Activated CD8-positive, alpha-beta memory T cell treated with anti-CD3 and anti-CD28 coated beads, Interleukin-2, amount 50 U/mL, for 24 hours (primary cell): ENCODE measurements at regions not wholly inside any gene's neighbourhood (a gene's known extent, or its start where the extent isn't known, plus 50 kb on each side); places are given as distances from the start of the nearest gene placed in this dataset.

ENCODE experiments used
- DNase-seq: peaks from one replicate; pipeline ENCODE4 v3.0.0-alpha.2; 2020; ENCODE audit errors: extremely low read depth

DNA sequence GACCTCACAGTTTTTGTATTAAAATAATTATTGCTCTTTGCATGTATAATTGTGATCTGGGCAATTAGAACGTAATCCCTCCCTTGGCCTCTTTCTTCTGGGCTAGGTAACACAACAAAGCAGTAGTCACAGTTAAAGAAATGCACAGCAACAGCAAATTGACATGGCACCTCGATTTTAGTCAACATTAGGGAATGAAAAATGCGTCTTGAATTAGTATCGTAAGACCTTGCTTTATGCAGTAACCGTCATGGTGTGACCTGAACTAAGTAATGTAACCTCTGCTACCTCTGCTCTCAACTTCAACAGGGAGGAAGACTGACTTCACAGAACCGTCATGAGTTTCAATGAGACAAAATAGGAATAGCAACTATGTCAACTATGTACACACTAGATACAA, 265.4 kb upstream of the MAF start:
- DNase-seq: no peak

DNA sequence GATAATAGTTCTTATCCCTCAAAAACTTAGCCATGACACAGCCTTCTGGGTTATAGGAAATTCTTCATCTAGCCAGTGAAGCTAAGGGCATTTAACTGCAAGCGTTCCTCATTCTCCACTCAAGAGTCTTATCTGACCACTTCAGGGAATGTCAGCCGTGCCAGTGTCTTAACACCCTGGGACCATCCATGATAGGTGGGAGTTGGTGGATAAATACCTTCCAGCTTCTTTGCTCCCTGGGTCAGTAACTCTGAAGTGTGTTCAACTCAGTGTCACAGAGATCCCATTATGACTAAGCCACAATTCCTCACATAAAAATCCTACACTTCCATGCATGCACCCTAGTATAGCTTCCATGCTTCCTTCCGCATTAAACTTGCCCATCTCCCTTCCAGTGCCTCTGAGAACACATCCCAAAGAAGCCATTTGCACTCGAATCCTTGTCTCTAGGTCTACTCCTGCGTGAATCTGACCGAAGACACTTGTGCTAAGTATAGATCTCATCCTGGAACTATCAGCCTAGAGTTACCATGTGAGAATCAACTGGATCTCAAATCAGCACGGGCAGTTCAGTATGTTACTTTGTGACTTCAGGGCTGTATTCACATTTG, 264.3 kb upstream of the MAF start:
- no peak for DNase-seq

DNA sequence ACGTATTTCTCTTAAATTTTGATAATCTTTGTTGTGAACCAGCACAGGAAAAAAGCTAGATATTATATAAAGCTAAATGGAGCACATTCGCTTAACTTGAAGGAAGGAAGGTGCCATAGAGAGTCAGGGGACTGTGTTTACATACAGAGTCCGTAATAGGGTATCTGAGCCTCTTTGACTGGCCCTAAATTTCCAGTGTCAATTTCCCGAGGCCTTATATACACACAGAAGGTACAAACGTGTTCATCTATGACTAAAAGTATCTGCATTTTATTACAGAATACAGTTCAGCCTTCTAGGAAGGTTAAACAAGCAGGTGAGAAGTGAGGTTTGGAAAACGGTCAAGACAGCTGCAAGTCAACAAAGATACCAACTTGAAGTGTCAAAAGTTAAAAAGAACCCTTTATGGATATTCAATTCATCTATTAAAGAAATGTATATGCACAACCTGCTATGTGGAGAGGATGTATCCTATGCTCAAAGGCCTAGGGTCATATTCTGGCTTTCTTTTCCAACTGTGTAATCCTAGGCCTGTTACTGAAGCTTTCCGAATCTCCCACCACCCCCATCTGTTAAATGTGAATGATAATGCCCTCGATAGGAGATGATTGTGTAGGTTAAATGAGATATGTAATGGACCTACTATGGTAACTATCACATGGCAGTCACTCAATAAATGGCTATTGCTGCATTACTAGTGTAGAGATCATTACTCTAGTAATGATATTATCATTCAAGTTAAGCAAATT, 263.7 kb upstream of the MAF start:
- no peak for DNase-seq

DNA sequence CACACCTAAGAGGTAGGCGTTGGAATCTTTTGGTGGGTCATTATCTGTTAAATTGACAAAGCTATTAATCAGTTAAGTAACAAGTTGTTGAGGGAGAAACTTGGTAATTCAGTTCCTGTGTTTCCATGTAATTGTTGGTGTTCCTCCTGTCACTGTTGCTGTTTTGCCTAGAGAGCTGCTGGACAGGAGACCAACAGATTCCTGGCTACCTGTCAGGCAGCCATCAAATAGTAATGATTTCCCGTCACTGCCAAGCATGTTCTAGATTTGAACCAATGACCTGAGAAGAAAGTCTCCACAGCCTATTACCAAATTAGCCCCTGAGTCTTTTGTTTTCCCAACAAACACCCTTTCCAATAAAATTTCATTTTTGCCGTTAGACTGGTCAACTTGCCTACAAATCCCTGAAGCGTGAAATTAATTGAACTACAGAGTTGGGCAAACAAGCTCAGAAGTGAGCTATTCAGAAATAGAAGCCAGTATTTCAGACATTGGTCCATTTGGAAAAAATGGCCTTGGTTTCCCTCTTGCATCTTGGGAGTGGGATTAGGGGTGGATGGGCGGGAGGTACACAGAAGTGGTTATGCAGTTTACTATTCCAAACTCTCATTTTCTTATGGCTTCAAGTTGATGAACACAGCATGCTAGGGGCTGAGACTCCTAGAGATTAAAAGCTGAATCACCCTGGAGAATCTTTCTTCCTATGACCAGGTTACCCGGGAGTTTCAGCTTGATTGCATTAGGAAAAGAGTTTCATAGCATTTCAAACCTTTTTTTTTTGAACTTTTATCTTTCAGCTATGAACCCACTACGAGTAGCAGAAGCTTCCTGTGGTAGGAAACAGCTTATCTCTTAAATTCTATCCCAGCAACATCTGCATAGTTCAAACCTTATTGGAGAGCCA, 262.8 kb upstream of the MAF start:
- DNase-seq: no peak

DNA sequence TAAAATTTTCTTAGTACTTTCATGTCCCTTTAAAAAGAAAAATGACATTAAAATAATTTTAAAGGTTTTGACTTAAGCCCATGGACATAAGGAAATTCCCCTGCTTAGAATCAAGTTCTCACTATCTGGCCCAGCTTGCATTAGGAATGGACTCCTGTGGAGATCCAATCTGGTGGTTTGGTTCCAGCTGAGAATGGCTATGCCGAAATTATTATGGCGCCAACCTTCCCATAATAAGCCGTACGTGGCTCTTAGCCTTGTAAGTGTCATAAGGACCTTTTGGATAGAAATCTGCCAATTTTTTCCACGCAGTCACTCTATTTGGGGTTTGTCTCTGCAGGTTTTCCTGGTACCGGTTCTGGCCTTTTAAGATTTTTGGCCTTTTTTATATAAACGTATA, 262.1 kb upstream of the MAF start:
- no peak for DNase-seq

DNA sequence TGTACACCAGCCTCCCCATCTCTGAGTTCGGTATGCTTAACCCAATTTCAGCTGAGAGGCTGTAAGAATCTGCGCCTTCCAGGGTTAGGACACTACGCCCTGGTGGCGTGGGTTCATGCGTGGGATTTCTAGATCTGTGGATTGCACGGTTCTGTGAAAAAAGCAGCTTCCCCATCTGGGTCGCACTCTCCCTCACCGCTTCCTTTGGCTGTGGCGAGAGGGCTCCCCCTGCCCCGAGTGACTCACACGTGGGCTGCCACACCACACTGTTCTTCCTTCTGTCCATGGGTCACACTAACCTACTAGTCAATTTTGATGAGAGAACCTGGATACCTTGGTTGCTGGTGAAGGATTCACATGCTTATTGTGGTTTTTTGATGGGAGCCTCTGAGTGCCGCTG, 256.0 kb upstream of the MAF start:
- no peak for DNase-seq

DNA sequence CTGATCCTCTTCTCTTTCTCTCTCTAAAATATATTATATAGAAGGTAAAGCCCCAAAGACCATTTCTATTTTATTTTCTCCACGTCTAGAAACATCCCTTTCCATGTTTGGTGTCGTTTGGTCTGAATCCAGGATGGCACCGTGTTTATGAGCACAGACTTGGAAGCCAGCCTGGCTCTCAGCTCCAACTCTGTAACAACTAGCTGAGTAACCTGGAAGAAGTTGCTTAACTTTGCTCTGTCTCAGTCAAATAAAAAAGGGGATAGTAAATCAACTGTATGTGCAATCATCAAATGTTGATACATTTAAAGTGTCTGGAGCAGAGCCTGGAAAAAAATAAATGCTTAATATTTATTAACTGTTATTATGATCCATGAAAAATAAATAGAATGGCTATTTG, 249.8 kb upstream of the MAF start:
- no peak for DNase-seq

DNA sequence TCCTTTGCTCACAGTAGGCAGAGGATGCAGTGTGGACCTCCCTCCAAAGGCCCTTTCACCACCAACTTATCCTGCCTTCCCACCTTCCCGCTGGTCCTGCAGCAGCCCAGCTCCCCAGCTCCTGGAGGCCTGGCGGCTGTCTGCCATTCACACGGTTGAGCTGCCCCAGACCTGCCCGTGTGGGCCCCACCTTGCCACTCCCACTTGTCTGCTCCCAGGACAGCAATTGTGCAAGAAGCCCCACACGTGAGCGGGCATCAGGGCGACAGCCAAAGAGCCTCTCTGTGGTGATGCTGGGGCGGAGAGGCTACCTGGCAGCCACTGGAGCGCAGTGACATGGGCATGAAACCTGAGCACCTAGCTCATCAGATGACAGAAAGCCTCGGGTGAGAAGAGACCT, 248.6 kb upstream of the MAF start:
- DNase-seq: no peak

DNA sequence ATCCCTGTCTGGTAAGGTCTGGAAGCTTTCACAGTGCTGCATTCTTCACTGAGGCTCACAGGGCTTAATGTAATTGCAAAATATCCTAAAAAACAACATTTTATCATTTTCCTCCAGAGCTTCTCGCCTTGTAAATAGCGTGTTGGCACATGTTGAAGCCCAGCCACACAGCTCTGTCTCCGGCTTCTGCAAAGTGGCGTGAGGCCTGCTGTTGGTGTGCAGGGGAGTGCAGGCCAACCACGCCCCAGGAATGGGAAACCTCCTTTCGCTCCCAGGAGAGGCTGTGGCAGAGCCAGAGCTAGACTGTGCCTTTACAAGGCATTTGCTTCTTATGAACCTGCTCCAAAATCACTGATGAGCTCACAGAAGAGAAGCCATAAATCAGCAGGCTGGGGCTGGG, 248.2 kb upstream of the MAF start:
- no peak for DNase-seq

DNA sequence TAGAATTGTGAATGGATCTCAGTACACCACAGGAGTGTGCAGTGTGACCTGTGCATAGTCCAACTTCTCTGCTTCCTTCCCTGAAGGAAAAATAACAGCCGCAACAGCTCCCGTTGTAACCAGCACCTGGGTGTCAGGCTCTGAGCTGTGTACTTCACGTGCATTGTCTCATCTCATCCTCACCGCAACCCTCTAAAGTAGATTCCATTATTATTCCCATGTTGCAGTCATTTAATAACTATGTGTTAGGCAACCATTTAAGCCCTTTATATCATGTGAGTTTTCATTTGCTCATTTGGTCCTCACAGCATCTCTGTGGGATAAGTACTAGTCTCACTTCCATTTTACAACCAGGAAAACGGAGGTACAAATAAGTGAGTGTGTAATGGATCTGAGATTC, 247.0 kb upstream of the MAF start:
- DNase-seq: no peak

DNA sequence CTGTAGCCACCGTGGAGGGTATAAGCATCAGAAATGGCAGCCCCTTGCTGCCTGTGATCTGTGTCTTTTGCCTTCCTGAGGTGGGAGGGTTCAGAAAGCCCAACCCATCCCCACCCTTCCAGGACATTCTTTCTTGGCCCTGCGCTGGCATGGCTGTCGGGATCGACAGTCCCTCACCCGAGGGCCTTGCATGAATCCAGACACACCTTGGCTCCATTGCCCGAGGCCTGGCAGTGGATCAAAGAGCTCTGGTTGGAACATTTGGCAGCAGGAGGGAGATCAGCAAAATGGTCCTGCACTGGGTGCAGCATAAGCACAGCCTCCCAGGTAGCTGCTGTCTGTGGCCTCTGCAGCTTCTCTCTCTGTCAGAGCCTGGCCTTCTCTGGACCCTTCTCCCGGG, 246.6 kb upstream of the MAF start:
- DNase-seq: no peak

DNA sequence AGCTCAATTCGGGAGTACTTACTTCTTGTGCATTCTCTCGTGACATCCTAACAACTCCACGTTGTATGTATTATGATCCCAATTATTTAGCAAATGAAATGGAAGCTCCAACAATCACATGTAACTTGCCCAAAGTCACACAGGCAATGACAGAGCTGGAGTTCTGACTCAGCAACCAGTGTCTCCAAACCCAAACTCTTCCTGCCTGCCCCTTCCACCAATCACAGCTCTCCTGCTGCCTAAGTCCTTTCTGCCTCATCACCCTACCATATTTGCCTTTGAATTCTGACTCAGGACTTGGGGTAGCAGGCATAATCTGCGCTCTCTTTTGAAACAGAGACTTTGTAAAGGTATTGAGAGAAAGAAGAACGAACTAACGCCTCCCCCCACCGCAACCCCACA, 245.2 kb upstream of the MAF start:
- no peak for DNase-seq

DNA sequence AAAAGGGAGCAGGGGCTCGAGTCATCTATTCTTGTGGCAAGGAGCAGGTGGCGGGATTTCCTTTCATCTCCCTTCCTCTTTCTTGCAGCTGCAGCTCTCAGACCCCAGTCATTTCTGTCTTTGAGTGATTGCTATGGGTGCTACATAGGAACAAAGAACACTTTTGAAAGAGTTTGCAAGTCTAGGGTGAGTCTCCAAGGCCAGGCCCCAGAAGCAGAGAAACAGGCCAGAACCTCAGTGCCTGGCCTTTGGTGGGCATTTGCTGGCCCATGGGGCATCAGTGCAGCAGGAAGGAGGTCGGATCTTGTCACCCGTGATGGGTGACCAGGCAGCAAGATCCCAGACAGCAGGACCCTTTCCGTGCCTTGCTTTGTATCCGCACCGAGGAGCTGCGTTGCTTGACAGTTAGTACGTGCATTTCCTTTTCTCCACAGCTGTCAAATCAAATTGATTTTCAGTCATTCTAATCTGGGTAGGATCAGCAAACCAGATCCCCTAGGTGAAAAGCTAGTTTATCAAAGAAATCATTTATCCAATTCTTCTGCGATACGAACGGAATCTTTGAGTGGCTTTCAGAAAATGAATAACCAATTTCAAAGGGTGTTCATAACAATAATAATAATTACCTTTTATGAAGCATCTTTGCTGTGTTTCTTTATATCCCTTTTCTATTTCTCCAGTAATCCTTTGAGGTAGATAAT, 244.6 kb upstream of the MAF start:
- DNase-seq: no peak

DNA sequence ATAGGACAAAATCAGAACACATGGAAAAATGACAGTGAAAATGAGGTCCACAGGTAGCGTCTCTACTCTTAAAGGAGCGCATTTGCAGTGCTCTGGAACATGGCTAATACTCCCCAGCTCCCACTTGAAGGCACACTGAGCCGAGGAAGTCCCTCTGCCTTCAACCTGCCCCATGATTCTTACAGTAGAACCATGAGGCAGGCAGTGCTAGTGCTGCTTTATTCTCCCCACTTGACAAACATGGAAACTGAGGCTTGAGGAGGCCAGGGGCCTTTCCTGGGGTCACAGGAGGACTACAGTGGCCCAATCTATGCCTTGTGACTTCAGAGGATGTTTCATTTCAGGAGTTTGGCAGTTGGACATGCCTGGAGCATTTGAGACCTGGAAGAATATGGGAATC, 244.1 kb upstream of the MAF start:
- DNase-seq: no peak

DNA sequence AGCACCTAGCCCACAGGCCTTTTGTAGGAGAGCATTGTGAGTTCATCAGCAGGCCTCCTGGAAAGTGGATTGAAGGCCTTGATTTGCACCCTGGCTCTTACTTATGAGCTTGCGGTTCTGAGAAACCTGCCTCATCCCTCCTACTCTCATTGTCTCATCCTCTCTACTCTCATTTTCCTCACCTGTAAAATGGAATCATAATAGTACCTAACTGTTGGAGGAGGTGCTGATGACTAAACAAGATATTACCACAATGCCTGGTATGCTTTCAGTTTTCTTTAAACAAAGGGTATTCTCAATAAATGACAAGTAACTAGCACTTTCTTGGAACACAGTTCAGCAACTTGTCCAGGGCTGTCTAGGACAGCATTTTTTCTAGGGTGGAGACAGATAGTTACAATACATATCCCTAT, 243.1 kb upstream of the MAF start:
- no peak for DNase-seq

DNA sequence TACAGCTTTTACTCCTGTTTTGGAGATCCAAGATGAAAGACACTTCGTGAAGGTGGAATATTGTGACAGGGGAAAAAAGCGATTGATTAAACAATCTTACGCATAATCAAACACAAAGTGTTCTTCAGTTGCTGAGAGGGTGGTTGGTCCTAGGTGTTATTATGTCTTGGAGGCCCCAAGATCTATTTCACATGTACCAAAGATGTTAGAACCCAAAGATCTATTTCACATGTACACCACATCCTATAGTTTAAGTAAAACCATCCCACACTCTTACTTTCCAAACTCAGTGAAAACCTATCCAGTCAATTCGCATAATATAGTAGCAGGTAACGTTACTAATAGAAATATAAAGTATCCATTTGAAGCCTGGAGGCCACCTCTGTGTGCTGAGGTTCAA, 242.6 kb upstream of the MAF start:
- DNase-seq: no peak

DNA sequence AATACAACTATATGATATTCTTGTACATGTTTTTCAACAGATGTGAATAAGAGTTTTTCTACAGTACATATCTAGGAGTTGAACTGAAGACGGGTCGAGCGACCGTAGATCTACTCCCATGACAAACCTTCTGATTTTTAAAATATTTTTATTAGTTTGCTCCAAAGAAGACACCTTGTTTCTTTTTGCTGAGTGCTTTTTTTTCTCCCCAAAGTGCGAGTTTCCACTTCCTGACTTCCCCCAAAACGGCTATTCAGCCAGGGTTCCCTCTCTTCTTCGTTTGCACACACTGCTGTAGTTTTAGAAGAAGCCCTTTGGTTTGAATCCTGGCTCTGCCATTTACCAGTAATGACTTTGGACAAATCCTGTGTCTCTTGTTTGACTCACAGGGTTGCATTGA, 241.7 kb upstream of the MAF start:
- DNase-seq: no peak

DNA sequence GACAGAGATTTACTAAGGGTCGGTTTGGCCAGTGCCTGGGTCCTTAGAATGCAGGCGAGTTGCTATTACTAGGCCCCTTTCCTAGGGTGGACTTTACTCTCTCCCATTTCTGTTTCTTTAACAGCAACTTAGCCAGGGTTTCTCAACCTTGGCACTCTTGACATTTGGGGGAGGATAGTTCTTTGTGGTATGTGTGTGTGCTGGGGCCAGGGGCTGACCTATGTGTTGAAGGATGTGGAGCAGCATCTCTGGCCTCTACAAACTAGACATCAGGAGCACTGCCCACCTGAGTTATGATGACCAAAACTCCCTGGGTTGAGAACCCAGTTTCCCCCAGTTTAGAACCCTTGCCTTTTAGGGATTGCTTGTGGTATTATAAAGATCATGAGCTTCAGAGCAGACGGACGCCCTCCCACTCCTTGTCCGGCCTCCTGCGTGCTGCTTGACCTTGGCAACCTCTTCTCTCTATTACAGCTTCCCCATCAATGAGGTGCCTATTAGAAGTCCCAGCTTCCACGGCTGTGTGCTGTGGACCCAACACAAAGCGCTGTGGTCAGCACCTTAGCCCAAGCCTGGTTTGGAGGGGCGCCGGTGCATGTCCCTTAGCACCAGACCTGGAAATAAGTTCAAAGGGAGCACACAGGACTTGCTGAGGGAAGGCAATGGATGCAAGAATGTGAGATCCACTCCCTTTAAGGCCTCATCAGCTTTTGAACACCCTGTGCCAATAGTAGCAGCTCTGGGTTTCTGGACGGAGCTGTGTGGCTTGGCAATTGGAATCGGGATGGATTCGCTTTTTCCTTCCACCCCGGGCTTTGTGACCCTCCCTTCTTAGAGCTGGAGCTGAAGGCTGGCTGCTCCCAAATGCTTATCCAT, 239.2 kb upstream of the MAF start:
- DNase-seq: no peak

DNA sequence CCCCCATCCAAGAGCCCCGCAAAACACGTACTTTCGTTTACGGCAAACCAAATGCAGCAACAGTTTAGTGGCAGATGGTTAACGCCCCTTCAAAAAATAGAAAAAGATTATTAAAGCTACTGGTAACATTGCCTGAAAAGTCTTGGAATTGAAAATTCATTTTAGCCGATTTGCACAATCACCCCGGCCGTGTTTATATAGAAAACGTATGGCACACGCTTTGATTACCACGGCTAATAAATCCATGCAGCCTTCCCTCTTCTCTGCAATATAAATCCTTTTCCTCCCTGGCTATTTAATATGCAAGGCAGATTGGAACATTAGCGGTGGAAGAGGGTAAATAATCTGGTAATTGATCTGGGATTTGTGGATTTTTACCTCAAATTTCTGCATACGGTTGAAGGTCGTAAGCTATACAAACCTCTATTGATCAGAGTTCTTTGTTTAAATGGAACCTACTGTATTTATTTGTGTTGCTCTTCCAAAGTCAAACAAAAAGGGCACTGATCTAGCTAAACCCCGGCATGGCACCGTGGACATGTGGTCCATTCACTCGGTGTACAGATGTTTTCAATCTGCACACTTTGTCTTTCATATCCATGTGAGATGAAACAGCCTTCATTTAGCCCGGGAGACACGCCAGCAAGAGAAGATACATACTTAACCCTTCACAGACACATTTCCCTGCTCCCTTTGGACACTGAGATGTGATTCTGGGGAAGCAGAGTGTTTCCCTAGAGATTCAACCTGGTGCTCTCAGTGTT, 238.1 kb upstream of the MAF start:
- DNase-seq: no peak

DNA sequence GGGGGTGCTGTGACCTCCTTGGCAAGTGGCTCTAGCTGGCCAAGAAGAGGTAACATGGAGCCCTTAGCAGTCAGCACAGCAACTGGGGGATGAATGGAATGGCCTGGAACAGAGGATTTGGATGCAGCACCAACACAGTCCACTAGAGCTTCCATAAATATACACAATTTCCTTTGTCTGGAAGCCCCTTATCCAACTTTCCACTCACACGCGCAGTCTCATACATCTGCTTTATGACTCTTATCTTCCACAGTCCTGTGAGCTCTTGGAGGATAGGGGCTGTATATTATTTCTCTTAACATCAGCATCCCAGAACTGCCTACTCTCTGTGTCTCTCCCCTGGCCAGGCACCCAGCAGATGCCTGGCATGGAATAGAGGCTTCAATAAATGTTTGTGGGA, 235.6 kb upstream of the MAF start:
- no peak for DNase-seq

DNA sequence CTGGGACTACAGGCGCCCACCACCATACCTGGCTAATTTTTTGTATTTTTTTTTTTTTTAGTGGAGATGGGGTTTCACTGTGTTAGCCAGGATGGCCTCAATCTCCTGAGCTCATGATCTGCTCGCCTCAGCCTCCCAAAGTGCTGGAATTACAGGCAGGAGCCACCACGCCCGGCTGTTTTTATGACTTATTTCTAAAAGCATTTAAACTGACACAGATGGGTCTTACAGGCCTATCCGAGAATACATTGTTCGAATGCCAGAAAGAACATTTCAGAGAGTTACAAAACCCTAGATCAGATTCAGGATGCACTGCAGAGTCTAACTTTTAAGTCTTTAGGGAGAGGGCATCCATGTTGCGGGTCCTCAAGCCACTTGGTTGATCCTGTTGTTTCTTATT, 234.7 kb upstream of the MAF start:
- DNase-seq: no peak
